Calu3 (cell line): ENCODE measurements at regions not wholly inside any gene's neighbourhood (a gene's known extent, or its start where the extent isn't known, plus 50 kb on each side); places are given as distances from the start of the nearest gene placed in this dataset.
"Not testable (repeated sequence)": the region's sequence is repeated elsewhere in the genome, so short reads cannot be mapped to it uniquely, and the experiment has no call there.

ENCODE experiments used
- BruUV-seq: library from RNA; stranded (reverse); fragments of 400-500 nt; replicated peaks from 2 replicates; lab custom pipeline; 2021; lab: Mats Ljungman, UMichigan
- CTCF ChIA-PET: fragments of 300-600 bp; sonication (Branson Sonifier 250); formaldehyde crosslinking; loops from one replicate; lab custom pipeline; 2022; ENCODE audit warnings: antibody characterized with exemption; lab: Charles Lee
- DNase-seq: peaks from one replicate; pipeline ENCODE4 v3.0.0; 2022
- H3K27ac Mint-ChIP-seq: one replicate; pipeline ENCODE4 v1.8.0; 2022; ENCODE audit warnings: mixed read lengths; ENCODE audit not compliant: unreplicated experiment
- H3K27me3 Mint-ChIP-seq: one replicate; pipeline ENCODE4 v1.8.0; 2022; ENCODE audit warnings: mixed read lengths; ENCODE audit not compliant: unreplicated experiment
- H3K36me3 Mint-ChIP-seq: one replicate; pipeline ENCODE4 v1.8.0; 2022; ENCODE audit warnings: mild to moderate bottlenecking, moderate library complexity, mixed read lengths; ENCODE audit not compliant: insufficient read depth, unreplicated experiment
- H3K4me1 Mint-ChIP-seq: one replicate; pipeline ENCODE4 v1.8.0; 2022; ENCODE audit warnings: mild to moderate bottlenecking, low read depth, mixed read lengths; ENCODE audit not compliant: unreplicated experiment
- H3K4me3 Mint-ChIP-seq: one replicate; pipeline ENCODE4 v1.8.0; 2022; ENCODE audit warnings: mild to moderate bottlenecking, low read depth, moderate library complexity, mixed read lengths; ENCODE audit not compliant: unreplicated experiment
- H3K9me3 Mint-ChIP-seq: one replicate; pipeline ENCODE4 v1.8.0; 2022; ENCODE audit warnings: low read depth, mixed read lengths; ENCODE audit not compliant: unreplicated experiment
- intact Hi-C: fragments of 100-400 bp; cut with micrococcal nuclease; formaldehyde crosslinking; loops from one replicate; pipeline ENCODE4 v1.10.0; 2022; ENCODE audit not compliant: unreplicated experiment
- TF ChIP-seq, protein P1 (sequence below): fragments of 200-600 bp; IDR thresholded peaks from one replicate; pipeline ENCODE4 v1.8.0; 2022; ENCODE audit warnings: antibody characterized with exemption; ENCODE audit not compliant: unreplicated experiment

DNA sequence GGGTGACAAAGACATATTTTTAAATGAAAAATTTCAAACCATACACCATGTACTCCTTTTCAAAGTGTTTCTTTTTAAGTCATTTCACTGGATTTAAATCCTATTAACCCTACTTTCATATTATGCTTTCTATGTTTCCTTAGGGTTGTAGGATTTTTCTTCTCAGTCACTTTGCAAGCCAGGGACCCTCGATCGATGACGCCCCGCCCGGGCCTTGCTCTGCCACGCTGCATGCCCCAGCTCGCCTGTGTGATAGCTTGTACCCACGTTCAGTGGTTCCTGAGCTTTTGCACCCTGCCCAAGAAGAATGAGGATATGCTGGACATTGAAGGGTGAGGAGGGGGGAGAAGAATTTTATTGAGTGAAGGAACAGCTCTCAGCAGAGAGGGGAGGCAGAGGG lies 568.0 kb downstream of the TRIB2 start:
- Mint-ChIP-seq H3K27me3 (no peaks in the 10 kb centered on the region), H3K9me3 (peaks cover 5% of the 10 kb centered on the region), H3K4me3 (no peak overlapping the region), H3K4me1 (no peaks in the 10 kb centered on the region), H3K27ac (no peak overlapping the region), H3K36me3 (no peaks in the 10 kb centered on the region)
- TF ChIP-seq, protein P1, sequence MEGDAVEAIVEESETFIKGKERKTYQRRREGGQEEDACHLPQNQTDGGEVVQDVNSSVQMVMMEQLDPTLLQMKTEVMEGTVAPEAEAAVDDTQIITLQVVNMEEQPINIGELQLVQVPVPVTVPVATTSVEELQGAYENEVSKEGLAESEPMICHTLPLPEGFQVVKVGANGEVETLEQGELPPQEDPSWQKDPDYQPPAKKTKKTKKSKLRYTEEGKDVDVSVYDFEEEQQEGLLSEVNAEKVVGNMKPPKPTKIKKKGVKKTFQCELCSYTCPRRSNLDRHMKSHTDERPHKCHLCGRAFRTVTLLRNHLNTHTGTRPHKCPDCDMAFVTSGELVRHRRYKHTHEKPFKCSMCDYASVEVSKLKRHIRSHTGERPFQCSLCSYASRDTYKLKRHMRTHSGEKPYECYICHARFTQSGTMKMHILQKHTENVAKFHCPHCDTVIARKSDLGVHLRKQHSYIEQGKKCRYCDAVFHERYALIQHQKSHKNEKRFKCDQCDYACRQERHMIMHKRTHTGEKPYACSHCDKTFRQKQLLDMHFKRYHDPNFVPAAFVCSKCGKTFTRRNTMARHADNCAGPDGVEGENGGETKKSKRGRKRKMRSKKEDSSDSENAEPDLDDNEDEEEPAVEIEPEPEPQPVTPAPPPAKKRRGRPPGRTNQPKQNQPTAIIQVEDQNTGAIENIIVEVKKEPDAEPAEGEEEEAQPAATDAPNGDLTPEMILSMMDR, result no peak
- intact Hi-C loops, result no loop called here
- no TSS peak for BruUV-seq
- CTCF ChIA-PET, result no interaction called here
- no peak for DNase-seq

DNA sequence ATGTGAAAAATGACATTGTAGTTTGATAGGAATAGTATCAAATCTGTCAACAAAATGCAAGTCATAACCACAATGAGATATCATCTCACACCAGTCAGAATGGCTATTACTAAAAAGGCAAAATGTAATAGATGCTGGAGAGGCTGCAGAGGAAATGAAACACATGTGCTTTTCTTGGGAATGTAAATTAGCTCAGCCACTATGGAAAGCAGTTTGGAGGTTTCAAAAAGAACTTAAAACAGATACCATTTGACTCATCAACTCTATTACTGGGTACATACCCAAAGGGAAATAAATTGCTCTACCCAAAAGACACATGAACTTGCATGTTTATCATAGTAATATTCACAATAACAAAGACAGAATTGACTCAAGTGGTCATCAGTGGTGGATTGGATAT lies 572.6 kb downstream of the TRIB2 start:
- H3K27ac Mint-ChIP-seq, result no peak overlapping the region
- intact Hi-C loops, result no loop called here
- CTCF ChIA-PET, result no interaction called here
- H3K9me3 Mint-ChIP-seq, result peaks cover 3% of the 10 kb centered on the region
- H3K36me3 Mint-ChIP-seq, result no peaks in the 10 kb centered on the region
- H3K4me3 Mint-ChIP-seq, result no peak overlapping the region
- BruUV-seq, result no TSS peak
- DNase-seq, result no peak
- TF ChIP-seq, protein P1, result no peak
- no peaks in the 10 kb centered on the region for H3K4me1 Mint-ChIP-seq
- H3K27me3 Mint-ChIP-seq, result no peaks in the 10 kb centered on the region

DNA sequence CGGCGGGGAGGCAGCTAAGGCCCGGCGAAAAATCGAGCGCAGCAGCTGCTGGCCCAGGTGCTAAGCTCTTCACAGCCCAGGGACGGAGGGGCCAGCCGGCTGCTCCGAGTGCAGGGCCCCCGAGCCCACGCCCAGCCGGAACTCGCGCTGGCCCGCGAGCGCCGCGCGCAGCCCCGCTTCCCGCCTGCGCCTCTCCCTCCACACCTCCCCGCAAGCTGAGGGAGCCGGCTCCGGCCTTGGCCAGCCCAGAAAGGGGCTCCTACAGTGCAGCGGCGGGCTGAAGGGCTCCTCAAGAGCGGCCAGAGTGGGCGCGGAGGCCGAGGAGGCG lies 591.7 kb downstream of the TRIB2 start:
- H3K36me3 Mint-ChIP-seq, CTCF ChIA-PET, BruUV-seq, H3K4me3 Mint-ChIP-seq, intact Hi-C loops, H3K27me3 Mint-ChIP-seq, H3K9me3 Mint-ChIP-seq, DNase-seq, H3K27ac Mint-ChIP-seq, H3K4me1 Mint-ChIP-seq: not testable (repeated sequence)

DNA sequence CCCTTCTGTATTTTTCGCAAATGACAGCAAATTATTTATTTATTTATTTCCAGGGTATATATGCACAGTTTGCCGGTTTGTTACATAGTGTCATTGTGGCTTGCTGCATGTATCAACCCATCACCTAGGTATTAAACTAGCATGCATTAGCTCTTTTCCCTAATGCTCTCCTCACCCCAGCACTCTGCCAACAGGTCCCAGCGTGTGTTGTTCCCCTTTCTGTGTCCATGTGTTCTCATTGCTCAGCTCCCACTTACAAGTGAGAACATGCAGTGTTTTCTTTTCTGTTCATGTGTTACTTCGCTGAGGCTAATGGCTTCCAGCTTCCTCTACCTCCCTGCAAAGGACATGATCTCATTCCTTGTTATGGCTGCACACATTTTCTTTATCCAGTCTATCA lies 592.3 kb downstream of the TRIB2 start:
- Mint-ChIP-seq H3K4me3 (no peak overlapping the region), H3K4me1 (no peaks in the 10 kb centered on the region), H3K27ac (no peak overlapping the region), H3K9me3 (peaks cover 3% of the 10 kb centered on the region), H3K27me3 (no peaks in the 10 kb centered on the region), H3K36me3 (no peaks in the 10 kb centered on the region)
- CTCF ChIA-PET, result no interaction called here
- DNase-seq, result no peak
- BruUV-seq, result no TSS peak
- TF ChIP-seq, protein P1, result no peak
- intact Hi-C loops, result no loop called here

DNA sequence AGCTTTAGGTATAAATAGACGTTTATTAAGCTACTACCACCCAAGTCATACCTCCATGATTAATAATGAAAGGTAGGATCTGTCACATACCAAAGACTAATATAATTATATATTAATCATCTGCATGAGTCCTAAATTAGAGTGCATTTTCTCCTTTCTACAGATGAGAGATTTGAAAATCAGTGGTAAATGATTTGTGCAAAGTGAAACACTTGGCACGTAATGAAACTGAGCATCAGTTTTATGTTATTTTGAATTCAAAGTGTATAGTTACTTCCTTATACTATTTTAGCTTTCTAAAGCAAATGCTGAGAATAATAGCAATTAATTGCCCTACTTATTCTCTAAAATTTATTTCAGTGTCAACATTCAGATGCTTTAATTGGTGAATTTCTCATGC lies 615.3 kb downstream of the TRIB2 start:
- no TSS peak for BruUV-seq
- CTCF ChIA-PET, result no interaction called here
- no peak overlapping the region for H3K27ac Mint-ChIP-seq
- H3K27me3 Mint-ChIP-seq, result no peaks in the 10 kb centered on the region
- H3K36me3 Mint-ChIP-seq, result no peaks in the 10 kb centered on the region
- DNase-seq, result no peak
- peaks cover 8% of the 10 kb centered on the region for H3K4me1 Mint-ChIP-seq
- intact Hi-C loops, result no loop called here
- TF ChIP-seq, protein P1, result no peak
- H3K9me3 Mint-ChIP-seq, result no peaks in the 10 kb centered on the region
- no peak overlapping the region for H3K4me3 Mint-ChIP-seq

DNA sequence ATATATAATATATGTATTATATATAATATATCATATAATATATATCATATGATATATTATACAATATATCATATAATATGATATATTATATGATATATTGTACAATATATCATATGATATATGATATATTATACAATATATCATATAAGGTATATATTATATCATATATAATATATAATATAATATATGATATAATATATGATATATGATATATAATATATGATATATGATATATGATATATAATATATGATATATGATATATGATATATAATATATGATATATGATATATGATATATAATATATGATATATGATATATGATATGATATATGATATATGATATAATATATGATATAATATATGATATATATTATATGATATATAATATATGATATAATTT lies 617.3 kb downstream of the TRIB2 start:
- H3K36me3 Mint-ChIP-seq, CTCF ChIA-PET, H3K9me3 Mint-ChIP-seq, DNase-seq, intact Hi-C loops, H3K27ac Mint-ChIP-seq, H3K4me1 Mint-ChIP-seq, H3K4me3 Mint-ChIP-seq, H3K27me3 Mint-ChIP-seq, BruUV-seq: not testable (repeated sequence)
